ENCODE measurements at regions not wholly inside any gene's neighbourhood (a gene's known extent, or its start where the extent isn't known, plus 50 kb on each side); places are given as distances from the start of the nearest gene placed in this dataset.
A peak's percentile ranks its signal among the peaks of the same experiment; 100 is the strongest.

DNA sequence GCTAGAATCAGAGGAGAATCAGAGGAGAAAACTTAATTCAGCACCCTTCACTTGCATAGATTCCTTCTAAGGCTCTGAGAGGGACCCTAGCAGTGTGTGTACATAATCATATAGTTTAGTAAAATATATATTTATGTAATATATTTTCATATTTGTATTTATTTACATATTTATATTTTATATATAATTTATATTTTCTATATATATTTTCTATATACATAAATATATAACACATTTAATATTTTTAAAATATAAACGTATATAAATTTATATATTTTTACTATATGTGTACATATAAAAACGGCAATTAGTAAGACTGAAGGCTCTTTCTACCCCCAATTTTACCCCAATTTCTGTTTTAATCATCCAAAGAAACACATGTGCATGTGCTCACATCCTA lies 80.3 kb downstream of the NXPE2 start:
- DNase-seq = no peak

DNA sequence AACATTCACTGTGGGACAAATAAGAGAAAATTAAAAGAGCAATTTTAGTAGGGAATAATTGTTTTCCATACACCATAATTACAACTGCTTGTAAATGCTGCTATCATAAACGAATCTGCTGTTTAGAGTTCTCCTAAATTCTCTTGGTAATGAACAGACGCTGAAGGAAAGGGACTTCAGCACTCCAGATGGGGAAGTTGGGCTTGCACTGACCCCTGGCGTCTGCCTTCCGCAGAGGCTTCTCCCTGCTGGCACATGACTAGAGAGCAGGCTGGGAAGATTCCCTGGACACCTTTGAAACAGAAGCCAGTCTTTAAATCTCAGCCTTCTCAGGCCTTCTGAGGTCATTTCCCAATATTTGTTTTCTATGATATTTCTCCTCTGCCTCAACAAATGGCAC lies 84.1 kb downstream of the NXPE2 start:
- DNase-seq = peak in 34 of 56 donors; percentile 1 to 71 (median 18)

DNA sequence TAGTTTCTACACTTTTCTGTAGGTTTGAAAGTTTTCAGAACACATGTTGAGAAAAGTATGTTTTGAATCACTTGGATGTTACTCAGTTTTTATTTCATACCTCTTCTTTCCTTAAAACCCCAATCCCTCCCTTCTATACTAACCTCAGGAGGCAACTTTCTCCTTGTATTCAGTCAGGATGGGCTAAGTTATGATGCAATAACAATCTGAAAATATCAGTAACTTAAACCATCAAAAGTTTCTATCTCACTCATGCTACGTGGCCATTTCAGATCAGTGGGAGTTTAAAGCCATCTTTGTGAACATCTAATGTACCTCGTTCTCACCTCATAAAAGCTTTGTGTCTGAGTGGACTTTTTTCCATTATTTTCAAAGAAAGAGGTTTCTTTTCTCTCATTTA lies 86.2 kb downstream of the NXPE2 start:
- DNase-seq = no peak

DNA sequence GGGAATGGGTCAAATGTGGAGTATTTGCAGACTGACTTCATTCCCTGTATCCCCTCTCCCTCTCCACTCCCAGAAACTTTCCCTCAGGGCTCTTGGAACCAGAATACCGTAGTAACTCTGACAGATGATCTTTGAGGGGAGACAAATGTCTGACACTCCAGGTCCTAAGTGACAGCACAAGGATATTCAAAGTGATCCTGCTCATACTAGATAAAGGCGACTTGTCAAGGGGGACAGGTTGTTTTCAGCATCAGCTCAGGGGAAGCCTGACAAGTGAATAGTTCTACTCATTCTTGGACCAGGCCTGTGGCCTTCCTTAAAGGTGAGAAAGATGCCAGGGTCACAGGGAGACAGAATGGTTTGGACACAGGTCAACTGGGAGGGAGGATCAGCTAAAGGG lies 92.8 kb downstream of the NXPE2 start:
- DNase-seq = no peak

DNA sequence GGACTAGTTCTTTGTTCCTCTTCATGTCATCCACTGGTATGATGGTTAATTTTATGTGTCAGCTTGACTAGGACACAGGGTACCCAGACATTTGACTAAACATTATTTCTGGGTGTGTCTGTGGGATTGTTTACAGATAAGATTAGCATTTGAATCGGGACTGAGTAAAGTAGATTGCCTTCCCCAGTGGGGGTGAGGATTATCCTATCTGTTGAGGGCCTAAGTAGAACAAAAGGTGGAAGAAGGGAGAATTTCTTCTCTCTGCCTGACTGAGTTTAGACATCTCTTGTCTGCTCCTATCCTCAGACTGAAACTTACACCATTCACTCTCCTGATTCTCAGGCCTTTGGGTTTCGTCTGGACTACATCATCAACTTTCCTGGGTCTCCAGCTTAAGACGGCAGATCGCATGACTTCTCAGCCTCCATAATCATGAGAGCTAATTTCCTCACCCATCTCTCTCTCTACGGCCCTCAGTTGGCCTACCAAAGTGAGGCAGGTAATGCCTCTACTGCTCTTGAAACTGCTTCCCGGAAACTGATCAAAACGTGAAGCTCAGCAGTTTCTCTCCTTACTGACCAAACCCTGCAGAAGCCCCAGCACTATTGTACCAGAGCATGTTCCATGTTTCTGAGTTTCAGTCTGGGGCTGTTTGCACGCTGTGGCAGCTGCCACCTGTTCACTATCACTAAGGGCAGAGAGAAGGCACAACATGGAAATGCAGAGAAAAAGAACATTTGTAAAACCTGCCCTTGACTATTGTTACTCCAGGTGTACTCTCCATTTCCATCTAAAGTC lies 95.4 kb downstream of the NXPE2 start:
- DNase-seq = no peak

DNA sequence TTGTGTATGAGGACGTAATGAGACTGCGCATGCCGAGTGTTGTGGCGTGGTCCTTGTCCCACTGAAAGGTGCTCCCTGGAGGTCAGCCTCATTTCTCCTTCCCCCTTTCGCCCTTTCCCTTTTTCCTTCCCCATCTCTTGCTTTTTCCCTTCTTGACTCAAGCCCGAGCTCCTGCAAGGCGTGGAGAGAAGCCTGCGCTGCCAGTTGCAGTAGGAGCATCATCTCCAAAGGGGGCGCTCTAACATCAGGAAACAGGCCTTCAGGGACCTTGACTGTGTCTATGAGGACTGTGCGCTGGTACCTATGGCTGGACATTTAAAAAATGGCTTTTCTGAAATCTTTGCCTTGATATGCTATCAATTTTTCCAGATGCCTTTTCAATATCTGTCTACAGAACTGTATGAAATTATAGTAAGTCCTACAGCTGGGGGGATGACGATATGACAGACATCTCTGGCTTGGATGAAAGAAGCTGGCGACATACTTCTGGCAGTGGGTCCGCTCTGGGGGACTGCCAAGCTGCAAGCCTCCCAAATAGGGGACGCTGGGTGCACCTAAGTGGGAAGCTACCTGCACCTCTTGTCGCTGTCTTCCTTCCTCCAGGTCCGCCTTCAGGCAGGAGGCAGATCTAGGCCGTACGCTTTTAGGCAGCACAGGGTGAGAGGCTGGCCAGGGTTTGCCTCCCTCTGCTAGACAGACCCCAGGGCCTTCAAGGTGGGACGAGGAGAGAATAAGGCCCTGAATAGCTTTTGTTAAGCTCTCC lies 96.5 kb downstream of the NXPE2 start:
- peak in 42 of 56 donors; percentile 1 to 81 (median 30) for DNase-seq

DNA sequence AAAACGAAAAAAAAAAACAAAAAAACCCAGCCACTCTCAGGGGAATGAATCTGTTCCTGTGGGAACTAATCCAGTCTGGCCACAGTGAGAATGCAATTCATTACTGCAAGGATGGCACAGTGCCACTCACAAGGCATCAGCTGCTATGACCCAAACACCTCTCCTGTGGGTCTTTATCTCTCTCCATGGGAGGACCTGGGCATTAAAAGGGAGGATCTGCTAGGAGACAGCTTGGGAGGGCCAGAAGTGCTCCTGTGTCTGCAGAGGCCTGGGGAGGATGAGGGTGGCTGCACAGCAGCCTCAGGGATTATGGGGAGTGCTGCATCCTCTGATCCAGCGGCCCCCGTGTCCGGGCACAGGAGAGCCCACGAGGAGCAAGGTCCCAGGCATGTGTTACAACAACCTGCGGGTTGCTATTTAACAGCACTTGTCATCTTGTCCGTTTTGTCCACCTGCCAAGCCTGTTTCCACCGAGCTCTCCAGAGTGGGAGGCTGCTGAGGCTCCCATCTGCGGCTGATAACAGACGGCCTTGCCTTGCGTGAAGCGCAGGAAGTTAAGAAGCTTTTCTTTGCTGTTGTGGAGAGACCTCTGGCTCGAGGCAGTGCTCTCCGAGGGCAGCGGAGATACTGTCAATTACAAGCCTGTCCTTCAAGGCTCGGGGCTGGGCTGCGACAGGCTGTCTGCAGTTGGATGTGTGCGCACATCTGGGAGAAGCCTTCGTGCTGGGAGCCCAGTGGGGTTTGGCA lies 97.7 kb downstream of the NXPE2 start:
- DNase-seq = no peak

DNA sequence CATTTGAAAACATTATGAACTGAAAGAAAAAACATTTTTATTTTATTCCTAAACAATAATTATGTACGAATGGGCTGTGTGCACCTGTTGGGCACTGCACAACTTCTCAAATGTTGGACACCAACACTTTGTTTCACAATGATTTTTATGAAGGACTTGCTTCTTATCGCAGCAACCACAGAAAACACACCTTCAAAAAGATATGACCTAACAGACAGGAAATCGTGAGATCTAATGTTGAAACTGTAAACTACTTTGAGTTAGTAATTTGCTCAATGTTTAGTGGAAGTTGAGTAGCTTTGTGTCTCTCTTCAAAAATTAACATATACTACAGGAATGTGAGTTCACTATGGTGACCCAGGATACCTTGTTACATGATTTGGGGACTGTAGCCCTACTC lies 98.6 kb downstream of the NXPE2 start:
- no peak for DNase-seq

DNA sequence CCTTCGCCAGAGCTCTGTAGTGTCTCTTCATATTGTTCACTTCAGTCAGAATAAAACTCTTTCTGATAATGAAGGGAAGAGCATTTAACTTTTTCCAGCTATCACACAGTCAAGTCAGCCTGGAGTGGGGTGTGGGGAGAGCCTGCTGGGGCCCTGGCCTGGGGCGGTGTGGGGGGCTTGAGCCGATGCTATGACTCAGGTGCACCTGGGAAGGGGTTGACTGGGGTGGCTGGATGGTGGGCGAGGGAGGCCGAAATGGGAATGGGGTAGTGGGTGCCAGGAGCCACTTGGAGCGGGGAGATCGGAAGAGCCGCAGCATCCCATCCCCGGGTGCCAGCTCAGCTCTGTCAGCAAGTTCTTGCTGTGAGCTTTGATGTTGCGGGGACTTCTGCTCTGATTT lies 100.9 kb downstream of the NXPE2 start:
- DNase-seq = no peak

DNA sequence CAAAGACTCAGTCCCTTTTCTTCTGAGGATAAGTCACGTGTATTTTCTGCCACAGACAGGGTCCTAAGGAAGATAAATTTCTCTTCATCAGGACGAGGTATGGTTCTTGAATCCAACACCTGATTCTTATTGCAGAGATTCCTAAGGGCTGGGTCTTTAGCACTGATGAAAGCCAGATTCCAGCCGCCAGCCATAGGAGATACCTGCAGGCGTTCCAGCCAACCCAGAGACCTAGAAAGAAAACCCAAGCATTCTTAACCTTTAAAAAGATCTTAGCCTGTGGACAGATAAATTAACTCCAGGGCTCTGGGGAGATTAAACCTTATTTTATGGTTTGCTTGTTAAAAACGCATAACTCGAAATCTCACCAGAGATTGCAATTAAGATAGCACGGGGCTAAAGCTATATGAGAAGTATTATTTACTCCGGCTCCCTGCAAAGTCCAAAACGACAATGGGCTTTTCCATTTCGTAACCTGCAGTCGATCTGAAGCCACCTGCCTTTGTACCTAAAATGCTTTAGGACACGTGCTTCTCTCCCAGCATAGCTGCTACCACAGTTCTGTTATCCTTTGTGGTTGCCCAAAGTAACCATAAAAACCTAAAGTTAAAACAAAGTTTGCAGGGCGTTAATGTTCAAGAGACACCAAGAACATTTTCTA lies 104.5 kb downstream of the NXPE2 start:
- DNase-seq = no peak

DNA sequence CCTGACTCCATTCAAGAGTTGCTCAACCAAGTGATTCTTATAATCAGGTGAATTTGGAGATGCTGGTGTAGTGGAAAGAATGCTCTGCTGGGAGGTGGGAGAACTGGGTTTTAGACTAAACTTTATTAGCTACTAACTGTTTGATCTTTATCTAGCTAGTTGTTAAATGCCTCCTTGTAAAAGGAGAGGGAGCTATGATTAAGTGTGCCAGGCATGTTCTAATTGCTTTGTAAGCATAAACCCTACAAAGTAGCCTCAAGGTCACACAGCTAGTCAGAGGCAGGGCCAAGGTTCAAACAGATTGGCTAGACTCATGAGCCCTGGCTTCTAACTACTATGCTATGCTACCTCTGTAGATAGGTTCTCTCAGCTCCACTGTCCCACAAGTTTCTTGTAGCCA lies 105.5 kb downstream of the NXPE2 start:
- DNase-seq = no peak

DNA sequence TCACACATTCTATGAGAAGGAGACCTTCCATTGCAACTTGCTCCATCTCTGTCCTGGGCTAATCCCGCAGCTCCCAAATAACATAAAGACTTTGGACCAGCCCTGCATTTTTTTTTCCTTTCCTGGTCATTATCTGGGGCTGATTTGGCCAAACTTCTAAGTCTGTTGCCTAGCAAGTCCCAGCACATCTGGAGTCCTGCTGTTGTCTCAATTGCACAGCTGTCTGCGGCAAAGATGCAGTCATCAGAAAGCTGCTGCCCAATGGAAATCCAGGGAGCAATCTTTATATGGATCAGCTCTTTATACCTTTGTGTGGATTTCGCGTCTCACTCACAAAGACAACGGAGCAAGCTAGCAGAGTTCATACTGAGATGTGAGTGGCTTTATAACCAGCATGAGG lies 105.9 kb downstream of the NXPE2 start:
- no peak for DNase-seq

DNA sequence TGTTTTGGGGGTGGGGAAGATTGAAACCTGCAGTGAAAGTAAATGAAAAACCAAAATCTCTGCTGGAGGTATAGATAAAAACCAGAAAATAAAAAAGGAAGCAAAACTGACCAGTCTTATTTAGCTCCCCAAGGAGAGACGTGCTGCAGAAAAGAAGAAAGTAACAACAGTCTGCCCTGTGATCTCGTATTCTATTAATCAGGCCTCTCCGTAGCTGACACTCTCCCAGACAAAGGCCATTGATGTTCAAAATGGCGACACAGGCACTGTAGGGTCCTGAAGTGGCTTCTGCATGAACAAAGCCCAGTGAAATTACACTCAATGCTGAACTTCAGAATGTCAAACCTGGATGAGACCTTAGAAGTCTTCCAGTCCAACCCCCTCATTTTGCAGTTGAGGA lies 106.6 kb downstream of the NXPE2 start:
- DNase-seq = no peak

DNA sequence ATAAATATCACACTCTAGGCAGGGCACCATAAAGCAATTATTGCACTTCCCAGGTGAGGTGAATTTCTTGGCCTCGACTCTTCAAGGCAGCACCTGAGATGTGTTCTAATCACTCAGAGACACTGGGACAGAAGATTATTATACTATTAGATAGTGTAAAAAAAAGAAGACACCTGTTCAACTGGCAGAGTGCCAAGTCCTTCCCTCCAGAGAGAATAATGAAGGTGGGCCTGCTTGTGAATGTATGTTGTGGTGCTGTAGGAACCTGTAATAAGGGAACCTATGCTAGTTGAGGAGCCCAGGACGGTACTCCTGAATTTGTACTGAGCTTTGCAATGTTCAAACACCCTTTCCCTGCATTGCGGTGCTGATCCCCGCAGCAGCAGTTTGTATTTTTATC lies 107.5 kb downstream of the NXPE2 start:
- no peak for DNase-seq

DNA sequence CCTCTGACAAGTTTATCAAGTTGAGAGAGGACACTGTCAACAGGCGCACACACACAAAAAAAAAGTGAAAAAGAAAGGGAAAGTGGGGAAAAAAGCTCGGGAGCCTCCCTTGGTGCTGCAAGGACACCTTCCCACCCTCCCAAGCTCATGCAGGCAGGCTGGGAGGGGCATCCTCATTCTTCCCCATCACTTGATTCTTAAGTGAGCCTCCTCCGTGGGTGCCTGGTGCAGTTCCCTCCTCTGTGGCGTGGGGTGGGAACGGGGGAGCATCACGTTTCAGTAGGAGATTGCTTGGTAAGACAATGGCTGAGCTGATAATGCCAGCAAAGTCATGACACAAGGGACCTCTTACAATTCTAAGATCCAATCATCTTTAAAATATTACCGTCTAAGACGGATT lies 108.8 kb downstream of the NXPE2 start:
- DNase-seq = no peak

DNA sequence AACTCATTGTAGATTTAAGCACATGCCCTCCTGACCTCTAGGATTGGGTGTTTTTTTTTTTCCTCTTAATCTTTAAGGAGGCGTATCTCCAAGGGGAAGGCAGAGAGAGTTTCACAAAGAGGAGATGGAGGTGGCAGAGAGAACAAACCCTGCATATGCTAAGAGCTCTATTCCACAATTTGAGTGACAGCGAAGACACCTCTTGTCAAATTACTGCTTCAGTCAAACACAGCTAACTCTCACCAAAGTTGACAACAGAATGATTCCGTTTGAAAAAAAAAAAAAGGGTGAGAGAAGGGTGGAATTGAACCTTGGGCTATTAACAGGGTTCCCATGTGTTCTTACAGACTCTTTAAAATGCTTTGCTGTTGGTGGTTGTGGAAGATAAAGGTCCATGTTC lies 112.6 kb downstream of the NXPE2 start:
- DNase-seq = no peak

DNA sequence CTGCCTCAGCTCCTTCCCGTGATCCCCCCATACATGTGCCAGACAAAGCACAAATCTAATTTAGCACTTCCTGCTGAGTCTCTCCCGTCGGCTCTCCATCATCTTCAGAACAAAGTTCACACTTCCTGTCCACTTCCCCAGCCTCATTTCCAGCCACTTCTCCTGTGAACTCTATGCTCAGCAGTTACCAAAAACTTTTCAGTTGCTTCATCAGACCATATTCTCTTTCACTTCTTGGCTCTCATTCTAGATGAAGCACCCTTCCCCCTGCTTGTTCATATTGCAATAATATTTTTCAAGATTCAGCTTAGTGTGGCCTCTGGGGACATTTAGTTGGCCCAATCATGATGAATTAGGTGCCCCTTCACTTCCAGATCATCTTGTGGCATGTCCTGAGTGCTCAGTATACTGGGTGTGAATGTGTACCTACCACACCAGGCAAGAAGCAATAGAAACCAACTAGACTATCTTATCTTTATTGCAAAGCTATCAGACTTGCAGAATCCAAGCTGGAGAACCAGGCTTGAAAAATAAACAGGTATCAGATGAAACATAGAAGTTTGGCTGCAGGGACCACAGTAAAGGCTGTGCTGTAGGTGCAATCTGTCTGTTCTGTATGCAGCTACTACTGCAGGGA lies 115.8 kb downstream of the NXPE2 start:
- no peak for DNase-seq

DNA sequence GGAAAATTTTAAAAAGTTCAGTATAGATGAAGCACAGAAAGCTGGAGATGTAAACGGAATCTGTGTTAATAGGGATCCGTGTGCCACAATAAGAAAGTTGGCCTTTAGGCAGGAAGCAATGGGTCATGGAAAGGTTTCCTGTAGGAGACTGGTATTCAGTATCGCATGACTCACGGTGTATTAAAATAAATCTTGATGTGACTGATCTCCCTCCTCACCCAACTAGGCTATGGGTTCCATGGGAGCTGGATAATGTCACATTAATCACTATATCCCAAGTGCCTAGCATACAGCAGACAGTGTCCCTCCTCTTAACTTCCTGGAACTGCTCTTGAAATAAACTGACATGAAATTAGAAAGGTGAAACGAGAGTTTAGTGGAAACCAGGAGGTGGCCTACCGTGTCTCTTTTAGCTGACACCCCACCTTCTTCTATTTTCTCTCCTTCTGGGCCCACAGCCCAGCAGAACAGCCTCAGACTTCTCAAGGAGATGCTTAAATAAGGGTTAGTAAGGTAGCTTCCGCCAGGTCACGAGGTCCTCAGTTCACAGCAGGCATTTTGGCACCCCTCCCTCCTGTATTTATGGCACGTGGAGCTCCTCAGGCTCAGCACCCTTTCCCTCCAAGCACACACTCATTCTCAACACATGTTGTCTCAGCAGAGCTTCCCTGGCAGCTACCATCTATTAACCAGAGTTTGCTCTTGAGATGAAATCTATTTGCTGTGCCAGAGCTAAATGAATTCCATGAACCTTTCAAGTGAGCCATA lies 118.8 kb downstream of the NXPE2 start:
- DNase-seq = no peak

DNA sequence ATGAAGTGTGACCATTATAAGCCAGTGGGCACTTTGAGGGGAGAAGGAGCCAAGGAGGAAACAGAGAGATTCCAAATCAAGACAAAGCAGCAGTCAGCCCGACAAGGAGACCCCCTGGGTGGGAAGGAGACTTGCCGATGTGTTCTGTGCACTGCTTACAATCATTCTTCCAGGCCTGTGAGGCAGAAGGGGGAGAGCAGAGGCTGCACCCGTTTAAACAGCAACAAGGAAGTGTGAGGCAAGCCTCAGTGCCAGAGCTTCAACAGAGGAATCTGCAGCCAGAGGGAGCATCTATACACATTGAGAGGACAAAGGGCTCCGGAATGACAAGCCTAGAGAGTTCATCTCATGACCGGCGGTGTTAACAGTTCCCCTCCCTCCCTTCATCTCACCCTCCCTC lies 121.1 kb downstream of the NXPE2 start:
- DNase-seq = no peak

DNA sequence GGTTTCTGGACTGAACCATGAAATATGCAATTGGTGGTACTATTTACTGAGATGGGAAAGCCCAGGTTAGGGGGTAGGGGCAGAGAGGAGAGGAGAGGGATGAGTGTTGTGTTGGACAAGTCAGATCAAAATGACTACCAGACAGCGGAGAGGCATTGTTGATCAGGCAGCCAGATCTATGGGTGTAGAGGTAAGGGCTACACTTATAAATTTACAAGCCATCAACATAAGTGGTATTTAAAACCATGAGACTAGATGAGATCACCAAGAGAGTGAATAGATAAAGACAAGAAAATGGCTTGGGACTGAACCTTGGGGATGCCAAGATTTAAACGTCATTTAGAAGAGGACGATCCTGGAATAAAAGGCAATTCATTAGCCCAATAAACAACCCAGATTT lies 123.4 kb downstream of the NXPE2 start:
- no peak for DNase-seq
